A549 (cell line): ENCODE measurements at regions not wholly inside any gene's neighbourhood (a gene's known extent, or its start where the extent isn't known, plus 50 kb on each side); places are given as distances from the start of the nearest gene placed in this dataset.

Source experiments
- ATAC-seq, 2 experiments: fragments of 200-7000 bp in 1 of 2; fragments of >200 bp in 1 of 2; cut with Nextera tagmentation in 1 of 2; cut with Tn5 transposase in 1 of 2; 3 replicates each; pipeline versions ENCODE4 v1.8.0 to v1.9.1; 2018 to 2020; ENCODE audit warnings: mild to moderate bottlenecking in 1 of 2, moderate library complexity in 1 of 2
- CTCF ChIA-PET: fragments of 300-600 bp; sonication (Branson Sonifier 250); formaldehyde crosslinking; extraction: SDS; loops from one replicate; lab custom pipeline; 2021; ENCODE audit warnings: antibody characterized with exemption, inconsistent platforms; lab: Yijun Ruan, JAX
- POLR2A ChIA-PET: fragments of 350-600 bp; formaldehyde crosslinking; extraction: SDS; loops from one replicate; lab custom pipeline; 2021; ENCODE audit warnings: antibody characterized with exemption, inconsistent platforms; lab: Yijun Ruan, JAX
- DNase-seq, 2 experiments: peaks; one replicate each; pipeline versions ENCODE4 v3.0.0 to v3.0.0-alpha.2; 2011 to 2016; ENCODE audit warnings: low read depth in 1 of 2, low spot score in 1 of 2
- FAIRE-seq: peaks from 2 replicates; lab custom pipeline; 2011; peaks lifted over from hg19 to GRCh38; lab: Jason Lieb, UNC
- H3K27ac ChIP-seq, 2 experiments: fragments of >200 bp; sonication (Bioruptor Twin); formaldehyde crosslinking; 3 replicates each; pipeline ENCODE4 v1.5.1; 2016 to 2017
- H3K4me1 ChIP-seq: fragments of >200 bp; sonication (Bioruptor Twin); formaldehyde crosslinking; 3 replicates; pipeline ENCODE4 v1.6.1; 2016
- H3K4me2 ChIP-seq: fragments of >200 bp; sonication (Bioruptor Twin); formaldehyde crosslinking; 3 replicates; pipeline ENCODE4 v1.6.1; 2016
- H3K4me3 ChIP-seq: fragments of >200 bp; sonication (Bioruptor Twin); formaldehyde crosslinking; 3 replicates; pipeline ENCODE4 v1.5.1; 2016
- H3K9me3 ChIP-seq: fragments of >200 bp; sonication (Bioruptor Twin); formaldehyde crosslinking; 3 replicates; pipeline ENCODE4 v1.6.1; 2016
- BCL3 ChIP-seq: fragments of >200 bp; sonication (Bioruptor Twin); formaldehyde crosslinking; IDR thresholded peaks from 3 replicates; pipeline ENCODE4 v1.6.1; 2016
- BHLHE40 ChIP-seq: IDR thresholded peaks from 2 replicates; pipeline ENCODE4 v1.6.1; 2012; ENCODE audit warnings: low read depth, low read length, inconsistent platforms
- CBX2 ChIP-seq: fragments of 200-600 bp; sonication (generic); IDR thresholded peaks from 2 replicates; pipeline ENCODE4 v1.6.1; 2016; ENCODE audit warnings: low read depth, mild to moderate bottlenecking, borderline replicate concordance
- CBX8 ChIP-seq: fragments of 200-600 bp; sonication (generic); IDR thresholded peaks from 2 replicates; pipeline ENCODE4 v1.6.1; 2016
- CTCF ChIP-seq: fragments of >200 bp; sonication (Bioruptor Twin); formaldehyde crosslinking; IDR thresholded peaks from 3 replicates; pipeline ENCODE4 v1.5.1; 2016
- EHF ChIP-seq: fragments of 250-450 bp; sonication (Bioruptor Pico); IDR thresholded peaks from 2 replicates; pipeline ENCODE4 v1.5.0; 2020; ENCODE audit warnings: mild to moderate bottlenecking
- EHMT2 ChIP-seq: fragments of 200-600 bp; sonication (generic); IDR thresholded peaks from 2 replicates; pipeline ENCODE4 v1.6.1; 2016; ENCODE audit warnings: antibody characterized with exemption, low read depth, mild to moderate bottlenecking, moderate library complexity
- EP300 ChIP-seq, 2 experiments: fragments of >200 bp; sonication (Bioruptor Twin); formaldehyde crosslinking; IDR thresholded peaks; 2 replicates in 1 of 2; 3 replicates in 1 of 2; pipeline ENCODE4 v1.6.1; 2016 to 2017
- ESRRA ChIP-seq: fragments of 150-350 bp; IDR thresholded peaks from 2 replicates; pipeline ENCODE4 v1.6.1; 2014; ENCODE audit warnings: mild to moderate bottlenecking, low read length, borderline replicate concordance
- GATA3 ChIP-seq: IDR thresholded peaks from 2 replicates; pipeline ENCODE4 v1.6.1; 2012; ENCODE audit warnings: borderline replicate concordance
- HES2 ChIP-seq: fragments of >200 bp; sonication (Bioruptor Twin); formaldehyde crosslinking; IDR thresholded peaks from 2 replicates; pipeline ENCODE4 v1.6.1; 2016
- HEYL ChIP-seq: fragments of 250-450 bp; sonication (Bioruptor Pico); IDR thresholded peaks from 2 replicates; pipeline ENCODE4 v1.8.0; 2021; ENCODE audit warnings: mild to moderate bottlenecking, moderate library complexity
- HOXA7 ChIP-seq: fragments of 250-450 bp; sonication (Bioruptor Pico); IDR thresholded peaks from 2 replicates; pipeline ENCODE4 v1.5.0; 2020; ENCODE audit warnings: mild to moderate bottlenecking, moderate library complexity
- HOXB13 ChIP-seq: fragments of 250-450 bp; sonication (Bioruptor Pico); IDR thresholded peaks from 2 replicates; pipeline ENCODE4 v1.5.0; 2020; ENCODE audit warnings: low read depth, mild to moderate bottlenecking, moderate library complexity
- JUN ChIP-seq, 2 experiments: fragments of >200 bp; sonication (Bioruptor Twin); formaldehyde crosslinking; IDR thresholded peaks; 2 replicates in 1 of 2; 3 replicates in 1 of 2; pipeline ENCODE4 v1.6.1; 2016 to 2017
- JUNB ChIP-seq: fragments of >200 bp; sonication (Bioruptor Twin); formaldehyde crosslinking; IDR thresholded peaks from 2 replicates; pipeline ENCODE4 v1.6.1; 2016
- KDM1A ChIP-seq: fragments of 200-600 bp; sonication (generic); IDR thresholded peaks from 2 replicates; pipeline ENCODE4 v1.6.1; 2016; ENCODE audit warnings: low read depth, mild to moderate bottlenecking
- KDM5A ChIP-seq: fragments of 200-600 bp; sonication (generic); IDR thresholded peaks from 2 replicates; pipeline ENCODE4 v1.6.1; 2016; ENCODE audit warnings: antibody characterized with exemption, mild to moderate bottlenecking
- MAFK ChIP-seq: fragments of 450-650 bp; IDR thresholded peaks from 2 replicates; pipeline ENCODE4 v1.6.1; 2014; ENCODE audit not compliant: partially characterized antibody
- MAX ChIP-seq: IDR thresholded peaks from 2 replicates; pipeline ENCODE4 v1.6.1; 2012
- NPAS2 ChIP-seq: fragments of 250-450 bp; sonication (Bioruptor Pico); IDR thresholded peaks from 2 replicates; pipeline ENCODE4 v1.8.0; 2022; ENCODE audit warnings: mild to moderate bottlenecking, moderate library complexity, borderline replicate concordance
- PHF8 ChIP-seq: fragments of 200-600 bp; sonication (generic); IDR thresholded peaks from 2 replicates; pipeline ENCODE4 v1.6.1; 2016; ENCODE audit warnings: low read depth, mild to moderate bottlenecking, antibody characterized with exemption, moderate library complexity, borderline replicate concordance
- POLR2AphosphoS2 ChIP-seq: conservative IDR thresholded peaks from 2 replicates; pipeline ENCODE4 v1.6.1; 2012; ENCODE audit warnings: low read length, improper control_type of control experiment, inconsistent platforms
- RAD21 ChIP-seq, 2 experiments: fragments of >200 bp in 1 of 2; sonication (Bioruptor Twin) in 1 of 2; formaldehyde crosslinking in 1 of 2; IDR thresholded peaks in 1 of 2; conservative IDR thresholded peaks in 1 of 2; 2 replicates in 1 of 2; 3 replicates in 1 of 2; pipeline ENCODE4 v1.6.1; 2012 to 2018; ENCODE audit warnings: inconsistent platforms in 1 of 2
- RCOR1 ChIP-seq: fragments of 150-350 bp; IDR thresholded peaks from 2 replicates; pipeline ENCODE4 v1.6.1; 2014; ENCODE audit warnings: antibody characterized with exemption, low read length, low read depth
- RNF2 ChIP-seq: fragments of 200-600 bp; sonication (generic); IDR thresholded peaks from 2 replicates; pipeline ENCODE4 v1.6.1; 2016; ENCODE audit warnings: low read depth, mild to moderate bottlenecking, antibody characterized with exemption, moderate library complexity, borderline replicate concordance
- SMC3 ChIP-seq: fragments of >200 bp; sonication (Bioruptor Twin); formaldehyde crosslinking; IDR thresholded peaks from 3 replicates; pipeline ENCODE4 v1.6.1; 2018; ENCODE audit warnings: inconsistent platforms
- TP53 ChIP-seq: fragments of 250-450 bp; sonication (Bioruptor Pico); IDR thresholded peaks from 2 replicates; pipeline ENCODE4 v1.5.0; 2021; ENCODE audit warnings: mild to moderate bottlenecking, moderate library complexity
- USF2 ChIP-seq: fragments of 450-650 bp; IDR thresholded peaks from 2 replicates; pipeline ENCODE4 v1.6.1; 2014; ENCODE audit warnings: antibody characterized with exemption
- ZC3H11A ChIP-seq: fragments of 450-650 bp; IDR thresholded peaks from 2 replicates; pipeline ENCODE4 v1.6.1; 2014; ENCODE audit warnings: antibody characterized with exemption, mild to moderate bottlenecking
- ZNF302 ChIP-seq: fragments of 250-450 bp; sonication (Bioruptor Pico); IDR thresholded peaks from 2 replicates; pipeline ENCODE4 v1.9.0; 2021; ENCODE audit warnings: inconsistent platforms, mild to moderate bottlenecking, moderate library complexity
- ZSCAN20 ChIP-seq: fragments of 250-450 bp; sonication (Bioruptor Pico); IDR thresholded peaks from 2 replicates; pipeline ENCODE4 v1.8.0; 2022; ENCODE audit warnings: mild to moderate bottlenecking, moderate library complexity
- WGBS: methylation state at CpG from one replicate; pipeline ENCODE4 v1.1.6; 2017; ENCODE audit errors: missing lambda C conversion rate; 5-methylcytosine and 5-hydroxymethylcytosine counted together

GRCh38 chr2:147578529-147578928 is 266.3 kb upstream of the ACVR2A start:
- Histone ChIP-seq H3K4me1 (no peaks in the 10 kb centered on the region), H3K27ac (no peak overlapping the region), H3K9me3 (no peaks in the 10 kb centered on the region), H3K4me2 (no peak overlapping the region), H3K4me3 (no peak overlapping the region)
- ATAC-seq, result no peak
- FAIRE-seq, result no peak
- TF ChIP-seq BCL3, result no peak
- TF ChIP-seq KDM1A, result no peak
- TF ChIP-seq RNF2, result no peak
- TF ChIP-seq MAFK, result no peak
- no peak for TF ChIP-seq HES2
- TF ChIP-seq CBX2, result no peak
- TF ChIP-seq HOXA7, result no peak
- no peak for TF ChIP-seq USF2
- TF ChIP-seq ZC3H11A, result no peak
- no peak for TF ChIP-seq KDM5A
- no peak for TF ChIP-seq CBX8
- TF ChIP-seq NPAS2 (CRISPR knock-in tag), result no peak
- no peak for TF ChIP-seq HOXB13 (CRISPR knock-in tag)
- no peak for TF ChIP-seq HEYL
- TF ChIP-seq ZSCAN20 (CRISPR knock-in tag), result no peak
- no peak for TF ChIP-seq GATA3
- no peak for TF ChIP-seq POLR2AphosphoS2
- no peak for TF ChIP-seq PHF8
- TF ChIP-seq RCOR1, result no peak
- DNase-seq, result no peak
- CTCF ChIA-PET, result no interaction called here
- POLR2A ChIA-PET, result no interaction called here
- 5% methylated on average over 3 of the region's 3 CpGs for WGBS

GRCh38 chr2:147577998-147578380 is 266.8 kb upstream of the ACVR2A start:
- FAIRE-seq (no peak), ATAC-seq (no peak), DNase-seq (no peak)
- Histone ChIP-seq H3K4me3 (no peak overlapping the region), H3K9me3 (no peaks in the 10 kb centered on the region), H3K4me1 (no peaks in the 10 kb centered on the region), H3K27ac (no peak overlapping the region), H3K4me2 (no peak overlapping the region)
- CTCF ChIA-PET, result no interaction called here
- TF ChIP-seq ZC3H11A, result no peak
- TF ChIP-seq JUNB, result no peak
- TF ChIP-seq RAD21 (conservative IDR thresholded peaks at IDR 0.05 in 1 of 2, IDR thresholded peaks at IDR 0.05 in 1 of 2), result no peak
- no peak for TF ChIP-seq PHF8
- TF ChIP-seq CBX8, result no peak
- TF ChIP-seq BHLHE40, result no peak
- TF ChIP-seq ESRRA, result no peak
- no peak for TF ChIP-seq ZNF302 (CRISPR knock-in tag)
- POLR2A ChIA-PET, result no interaction called here
- 32% methylated on average over 2 of the region's 2 CpGs for WGBS

- no peak for FAIRE-seq
- CTCF ChIA-PET, result no interaction called here
- WGBS, result 4% methylated on average over 8 of the region's 8 CpGs
- TF ChIP-seq SMC3, result no peak
- TF ChIP-seq EHMT2, result no peak
- TF ChIP-seq GATA3, result no peak
- TF ChIP-seq MAFK, result no peak
- TF ChIP-seq EHF (CRISPR knock-in tag), result no peak
- no peak for TF ChIP-seq CTCF
- TF ChIP-seq ESRRA, result no peak
- TF ChIP-seq TP53 (CRISPR knock-in tag), result no peak
- no peak for TF ChIP-seq EP300 (IDR thresholded peaks at IDR 0.05)
- no peak for TF ChIP-seq MAX
- TF ChIP-seq JUN (IDR thresholded peaks at IDR 0.05), result no peak
- no peak for TF ChIP-seq CBX2
- no peak for TF ChIP-seq HES2
Observed at GRCh38 chr2:147577323-147577997, 267.4 kb upstream of the ACVR2A start.

More at GRCh38 chr2:147577323-147577997, 267.4 kb upstream of the ACVR2A start:
- DNase-seq (no peak), ATAC-seq (no peak)
- H3K4me1 ChIP-seq, result no peaks in the 10 kb centered on the region
- no peak overlapping the region for H3K4me3 ChIP-seq
- no peak overlapping the region for H3K4me2 ChIP-seq
- H3K9me3 ChIP-seq, result no peaks in the 10 kb centered on the region
- no peak overlapping the region for H3K27ac ChIP-seq
- POLR2A ChIA-PET, result no interaction called here
